RKO (cell line): ENCODE measurements at regions not wholly inside any gene's neighbourhood (a gene's known extent, or its start where the extent isn't known, plus 50 kb on each side); places are given as distances from the start of the nearest gene placed in this dataset.
"Not testable (repeated sequence)": the region's sequence is repeated elsewhere in the genome, so short reads cannot be mapped to it uniquely, and the experiment has no call there.

Experiments
- DNase-seq: peaks from one replicate; pipeline ENCODE4 v3.0.0-alpha.2; 2016; ENCODE audit warnings: low spot score

DNA sequence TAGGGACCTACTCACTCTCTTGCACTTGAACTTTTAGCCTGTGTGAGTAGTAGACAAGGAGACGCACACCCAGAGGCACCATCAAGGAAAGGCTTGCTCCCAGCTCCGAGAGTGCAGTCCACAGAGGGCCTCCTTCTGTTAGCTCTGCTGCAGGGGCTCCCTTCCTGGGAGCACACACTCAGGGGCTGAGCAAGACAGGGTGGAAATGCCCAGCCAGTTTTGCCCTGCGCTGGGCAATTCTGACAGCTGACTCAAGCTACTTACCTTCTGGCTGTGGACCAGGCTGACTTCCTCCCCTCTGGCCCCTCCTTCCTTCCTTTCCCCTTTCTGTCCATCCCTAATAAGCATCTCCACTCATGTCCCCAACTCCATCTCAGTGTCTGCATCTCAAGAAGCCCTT is 449.1 kb downstream of the PTPRU start:
- DNase-seq: no peak

DNA sequence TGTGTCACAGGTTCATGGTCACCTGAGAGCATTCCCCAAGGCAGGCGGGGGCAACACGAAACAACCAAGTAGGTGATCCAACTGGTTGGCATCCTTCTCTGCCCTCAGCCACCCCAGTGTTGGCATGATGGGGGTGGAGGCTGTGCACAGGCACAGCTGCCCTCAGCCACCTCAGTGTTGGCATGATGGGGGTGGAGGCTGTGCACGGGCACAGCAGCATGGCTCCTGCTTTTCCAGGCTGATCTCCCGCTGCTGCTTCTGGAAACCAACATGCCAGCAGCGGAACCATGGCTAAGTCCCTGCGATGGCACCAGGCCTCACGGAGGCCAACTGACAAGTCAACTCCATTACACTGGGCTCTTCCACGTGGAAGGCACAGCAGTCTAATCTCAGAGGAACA is 447.8 kb downstream of the PTPRU start:
- DNase-seq: no peak

DNA sequence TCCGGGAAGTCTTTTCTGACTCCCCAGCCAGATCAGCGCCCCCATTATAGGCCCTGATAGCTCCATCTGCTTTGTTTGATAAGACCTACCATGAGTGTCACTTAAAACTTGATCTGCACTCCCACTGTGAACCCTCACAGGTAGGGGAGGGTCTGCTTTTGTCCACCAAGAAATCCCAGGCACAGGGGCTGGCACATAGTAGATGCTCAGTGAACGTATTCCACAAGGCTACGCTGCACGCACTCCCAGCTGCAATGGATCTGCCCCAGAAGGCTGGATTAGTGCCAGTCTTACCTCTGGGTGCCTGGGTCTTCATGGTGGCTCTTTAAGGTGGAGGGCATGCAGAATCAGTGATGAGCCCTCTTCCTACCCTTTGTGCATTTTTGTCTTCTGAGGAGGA is 447.1 kb downstream of the PTPRU start:
- no peak for DNase-seq

DNA sequence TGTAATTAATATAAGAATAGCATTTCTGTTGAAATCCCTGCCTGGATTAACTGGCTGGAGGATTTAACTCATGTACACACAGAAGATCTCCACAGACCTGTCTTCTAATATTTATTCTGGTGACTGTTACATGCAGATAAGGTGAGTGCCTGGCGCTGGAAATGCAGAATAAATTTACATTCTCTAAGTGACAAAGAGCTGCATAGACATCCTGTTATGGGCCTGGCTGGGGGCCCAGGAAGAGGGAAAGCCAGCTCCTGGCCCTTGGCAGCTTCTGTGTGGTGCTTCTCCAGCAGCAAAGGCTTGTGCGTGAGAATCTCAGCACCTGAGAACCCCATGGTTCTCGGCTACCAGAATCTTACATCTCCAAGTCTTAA is 446.6 kb downstream of the PTPRU start:
- no peak for DNase-seq

DNA sequence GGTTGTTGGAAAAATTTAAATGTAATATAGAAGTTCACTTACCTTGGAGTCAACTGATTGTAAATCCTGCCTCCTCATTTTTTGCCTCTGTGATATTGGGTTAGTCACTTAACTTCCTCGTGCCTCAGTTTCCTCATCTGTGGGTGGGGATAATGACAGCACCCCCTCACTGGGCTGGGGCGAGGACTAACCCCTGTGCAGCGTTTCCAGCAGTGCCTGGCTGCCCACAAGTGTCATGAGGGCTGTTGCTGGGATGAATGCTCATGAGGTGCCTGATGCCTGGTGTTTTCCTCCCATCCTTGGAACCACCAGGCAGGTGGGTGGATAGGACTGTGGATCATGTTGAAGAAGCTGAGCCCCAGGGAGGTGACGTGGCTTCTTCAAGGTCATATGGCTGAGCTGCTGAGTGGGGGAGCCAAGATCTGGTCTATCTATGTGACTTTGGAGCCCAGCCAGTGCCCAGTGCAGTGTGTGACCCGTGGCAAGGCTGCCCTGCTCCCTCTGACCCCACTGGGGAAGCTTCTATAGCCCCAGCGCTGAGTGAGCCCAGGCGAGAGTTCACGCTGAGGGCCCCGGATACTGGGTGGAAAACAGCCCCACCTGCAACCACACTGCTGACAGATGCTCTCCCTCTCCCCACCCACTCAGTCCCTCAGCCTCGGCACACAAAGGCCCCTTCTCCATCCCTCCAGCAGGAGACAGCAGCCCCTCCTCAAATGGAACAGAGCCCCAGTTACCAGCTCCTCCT is 446.0 kb downstream of the PTPRU start:
- no peak for DNase-seq

DNA sequence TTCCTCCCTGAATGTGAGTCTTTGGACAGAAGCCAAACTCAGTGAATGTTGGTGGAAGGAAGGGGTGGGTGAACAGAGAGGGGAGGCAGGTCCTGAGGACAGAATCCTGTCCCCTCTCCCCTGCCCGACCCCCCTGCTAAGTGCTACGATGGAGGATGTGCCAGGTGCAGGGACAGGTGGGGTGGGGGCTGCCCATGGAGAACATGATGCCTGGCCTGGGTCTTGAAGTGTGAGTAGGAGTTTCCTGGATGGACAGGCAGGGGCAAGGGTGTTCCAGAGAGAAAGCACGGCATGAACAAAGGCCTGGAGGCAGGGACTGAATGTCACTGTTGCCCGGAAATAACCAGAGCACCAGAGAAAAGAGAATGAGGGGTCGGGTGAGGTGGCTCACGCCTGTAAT is 445.1 kb downstream of the PTPRU start:
- DNase-seq: not testable (repeated sequence)

- no peak for DNase-seq
Measured at GRCh38 chr1:29679828-29680558, 443.7 kb downstream of the PTPRU start.

DNA sequence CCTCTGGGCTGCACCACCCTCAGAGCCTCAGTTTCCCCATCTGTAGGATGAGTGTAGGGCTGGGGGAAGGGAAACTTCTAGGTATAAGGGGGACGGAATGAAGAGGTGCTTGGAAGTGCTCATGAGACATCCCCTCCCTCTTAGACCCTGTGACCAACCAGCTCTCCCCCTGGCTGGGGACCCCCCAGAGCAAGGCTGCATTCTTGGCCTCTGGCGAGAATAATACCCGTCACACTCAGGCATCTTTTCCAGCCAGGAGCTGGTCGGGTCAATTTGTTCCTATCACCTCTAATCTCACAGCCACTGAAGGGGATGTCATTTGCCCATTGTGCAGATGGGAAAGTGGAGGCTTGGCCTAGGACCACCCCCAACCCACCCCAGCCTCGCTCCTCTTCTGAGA is 443.0 kb downstream of the PTPRU start:
- DNase-seq: no peak

- DNase-seq: no peak
Measured at GRCh38 chr1:29677028-29678024, 441.0 kb downstream of the PTPRU start.

DNA sequence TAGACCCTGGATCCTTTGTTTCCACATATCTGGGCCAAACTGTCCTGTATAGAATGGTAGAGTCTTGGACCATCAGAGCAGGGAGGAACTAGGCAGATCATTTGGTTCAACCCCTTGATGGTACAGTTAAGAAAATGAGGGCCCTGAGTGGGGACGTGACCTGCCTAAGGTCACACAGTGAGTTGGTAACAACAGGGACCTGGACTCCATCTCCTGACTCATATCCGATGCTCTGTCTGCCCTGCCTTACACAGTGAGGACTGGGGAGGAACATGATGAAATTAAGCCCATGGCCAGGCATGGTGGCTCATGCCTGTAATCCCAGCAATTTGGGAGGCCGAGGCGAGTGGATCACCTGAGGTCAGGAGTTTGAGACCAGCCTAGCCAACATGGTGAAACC is 440.2 kb downstream of the PTPRU start:
- DNase-seq: no peak

- DNase-seq: no peak
Measured at GRCh38 chr1:29675481-29676263, 439.4 kb downstream of the PTPRU start.

DNA sequence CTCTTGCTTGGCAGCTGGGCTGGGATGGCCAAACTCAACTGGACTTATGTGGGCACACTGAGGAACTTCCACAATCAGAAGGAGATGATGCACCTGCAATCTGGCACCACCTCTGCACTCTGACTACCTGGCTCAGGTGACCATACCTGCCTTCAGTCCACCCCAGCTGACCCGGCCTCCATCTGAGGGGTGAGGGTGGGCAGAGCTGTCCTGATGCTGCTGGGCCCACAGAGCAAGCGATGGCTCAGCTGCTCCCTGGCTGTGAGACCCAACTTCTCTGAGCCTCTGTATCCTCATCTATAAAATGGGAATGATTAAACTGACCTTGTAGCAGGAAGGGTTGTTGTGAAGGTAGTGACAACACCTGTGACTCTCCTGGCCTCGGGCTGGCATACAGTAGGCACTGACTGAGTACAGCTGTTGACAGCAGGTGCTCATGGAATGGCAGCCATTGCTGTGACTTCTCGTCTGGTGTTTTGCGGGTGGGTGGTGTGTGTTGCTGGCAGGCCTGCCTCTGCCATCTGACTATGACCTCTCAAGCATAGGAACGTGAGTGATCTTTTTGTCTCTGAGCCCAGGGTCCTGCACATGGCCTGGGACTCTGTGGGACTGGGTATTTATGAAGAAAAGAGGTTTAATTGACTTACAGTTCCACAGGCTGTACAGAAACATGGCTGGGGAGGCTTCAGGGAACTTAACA is 438.5 kb downstream of the PTPRU start:
- DNase-seq: no peak

GRCh38 chr1:29673669-29674626 is 437.6 kb downstream of the PTPRU start:
- DNase-seq: no peak

- no peak for DNase-seq
Measured at GRCh38 chr1:29673228-29673500, 436.8 kb downstream of the PTPRU start.

- no peak for DNase-seq
Measured at GRCh38 chr1:29672416-29673227, 436.3 kb downstream of the PTPRU start.

DNA sequence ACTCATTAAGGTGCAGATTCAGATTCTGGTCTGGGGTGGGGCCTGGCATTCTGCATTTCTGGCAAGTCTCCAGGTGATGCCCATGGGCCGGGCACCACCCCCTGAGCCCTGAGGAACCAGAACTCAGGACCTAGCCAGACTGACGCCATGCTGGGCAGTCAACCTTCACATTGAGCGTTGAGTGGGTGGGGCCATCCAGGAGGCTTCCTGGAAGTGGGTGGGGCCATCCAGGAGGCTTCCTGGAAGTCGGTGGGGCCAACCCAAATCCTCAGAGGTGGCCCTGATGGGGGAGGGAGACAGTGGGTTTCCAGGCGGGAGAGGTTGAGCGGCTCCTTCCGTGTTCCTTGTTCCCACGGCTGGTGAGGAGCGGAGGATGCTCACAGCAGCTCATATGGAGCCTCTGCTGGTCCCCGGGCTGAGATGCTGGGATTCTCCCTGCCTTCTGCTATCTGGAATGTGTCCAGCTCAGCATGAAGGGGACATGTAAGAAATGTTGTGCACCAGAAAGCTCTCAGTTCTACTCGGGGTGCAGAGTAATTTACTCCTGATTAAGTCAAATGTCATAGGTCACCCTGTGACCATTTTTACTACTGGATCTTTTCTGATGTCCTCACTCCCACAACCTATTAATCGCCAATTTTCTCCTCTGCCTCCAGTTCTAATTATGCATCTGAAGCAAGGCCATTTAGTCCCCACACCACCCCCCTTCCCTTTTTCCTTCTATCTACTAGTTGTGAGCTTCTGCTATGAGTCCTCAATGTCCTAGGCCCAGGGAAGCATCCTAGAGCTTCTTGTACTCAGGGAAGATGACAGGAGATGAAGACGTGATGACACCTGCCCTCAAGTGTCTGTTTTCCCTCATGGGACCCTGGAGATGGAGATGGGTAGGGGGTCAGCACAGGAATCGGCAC is 435.4 kb downstream of the PTPRU start:
- no peak for DNase-seq

GRCh38 chr1:29670752-29671151 is 434.4 kb downstream of the PTPRU start:
- no peak for DNase-seq

DNA sequence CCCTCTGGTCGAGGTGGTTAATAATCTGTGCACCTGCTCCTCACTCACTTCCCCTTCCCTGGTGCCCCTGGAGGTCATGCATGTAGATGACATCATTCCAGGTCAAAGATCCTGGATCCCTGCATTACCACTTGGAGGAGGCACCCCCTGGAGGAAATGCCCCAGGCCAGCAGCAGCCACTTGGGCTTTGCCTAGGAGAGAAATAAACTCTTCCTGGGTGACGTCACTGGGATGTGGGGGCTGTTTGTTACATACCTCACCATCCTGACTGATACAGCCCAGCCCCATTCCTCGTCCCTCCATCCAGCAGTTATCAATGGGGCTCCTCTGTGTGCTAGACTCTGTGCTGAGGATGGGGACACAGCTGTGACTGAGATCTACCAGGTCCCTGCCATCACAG is 433.6 kb downstream of the PTPRU start:
- no peak for DNase-seq
